ENCODE measurements at regions not wholly inside any gene's neighbourhood (a gene's known extent, or its start where the extent isn't known, plus 50 kb on each side); places are given as distances from the start of the nearest gene placed in this dataset.

DNA sequence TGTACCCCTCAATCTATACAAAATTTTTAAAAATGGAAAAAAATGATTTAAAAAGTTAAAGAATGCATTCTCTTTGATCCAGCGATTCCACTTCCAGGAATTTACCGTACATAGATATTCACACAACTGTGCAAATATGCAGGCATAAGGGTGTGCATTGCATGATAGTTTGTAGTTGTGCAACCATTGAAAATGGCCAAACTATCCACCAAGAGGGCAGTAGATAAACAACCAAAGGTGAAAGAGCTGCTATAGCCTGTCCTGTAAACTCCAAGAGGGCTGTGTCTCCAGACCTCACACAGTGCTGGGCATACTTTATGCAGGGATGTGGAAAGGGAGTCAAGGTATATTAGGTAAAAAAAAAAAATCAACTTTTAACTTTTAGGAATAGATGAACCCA is 116.5 kb upstream of the NEDD4L start:
- H3K36me3 ChIP-seq (ENCODE audit: control insufficient read depth, insufficient read depth, low read length) = no peaks in the 10 kb centered on the region
- H3K4me3 ChIP-seq (ENCODE audit: low read depth, low read length) = no peak overlapping the region
- CTCF ChIA-PET = no interaction called here
- H3K27me3 ChIP-seq (ENCODE audit: control insufficient read depth, insufficient read depth, low read length) = no peaks in the 10 kb centered on the region
- POLR2A ChIA-PET = no interaction called here
- DNase-seq (ENCODE audit: low read depth) = no peak
- TF ChIP-seq, protein P1, sequence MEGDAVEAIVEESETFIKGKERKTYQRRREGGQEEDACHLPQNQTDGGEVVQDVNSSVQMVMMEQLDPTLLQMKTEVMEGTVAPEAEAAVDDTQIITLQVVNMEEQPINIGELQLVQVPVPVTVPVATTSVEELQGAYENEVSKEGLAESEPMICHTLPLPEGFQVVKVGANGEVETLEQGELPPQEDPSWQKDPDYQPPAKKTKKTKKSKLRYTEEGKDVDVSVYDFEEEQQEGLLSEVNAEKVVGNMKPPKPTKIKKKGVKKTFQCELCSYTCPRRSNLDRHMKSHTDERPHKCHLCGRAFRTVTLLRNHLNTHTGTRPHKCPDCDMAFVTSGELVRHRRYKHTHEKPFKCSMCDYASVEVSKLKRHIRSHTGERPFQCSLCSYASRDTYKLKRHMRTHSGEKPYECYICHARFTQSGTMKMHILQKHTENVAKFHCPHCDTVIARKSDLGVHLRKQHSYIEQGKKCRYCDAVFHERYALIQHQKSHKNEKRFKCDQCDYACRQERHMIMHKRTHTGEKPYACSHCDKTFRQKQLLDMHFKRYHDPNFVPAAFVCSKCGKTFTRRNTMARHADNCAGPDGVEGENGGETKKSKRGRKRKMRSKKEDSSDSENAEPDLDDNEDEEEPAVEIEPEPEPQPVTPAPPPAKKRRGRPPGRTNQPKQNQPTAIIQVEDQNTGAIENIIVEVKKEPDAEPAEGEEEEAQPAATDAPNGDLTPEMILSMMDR (IDR thresholded peaks at IDR 0.05; ENCODE audit: insufficient read depth, low read depth, low read length) = no peak

DNA sequence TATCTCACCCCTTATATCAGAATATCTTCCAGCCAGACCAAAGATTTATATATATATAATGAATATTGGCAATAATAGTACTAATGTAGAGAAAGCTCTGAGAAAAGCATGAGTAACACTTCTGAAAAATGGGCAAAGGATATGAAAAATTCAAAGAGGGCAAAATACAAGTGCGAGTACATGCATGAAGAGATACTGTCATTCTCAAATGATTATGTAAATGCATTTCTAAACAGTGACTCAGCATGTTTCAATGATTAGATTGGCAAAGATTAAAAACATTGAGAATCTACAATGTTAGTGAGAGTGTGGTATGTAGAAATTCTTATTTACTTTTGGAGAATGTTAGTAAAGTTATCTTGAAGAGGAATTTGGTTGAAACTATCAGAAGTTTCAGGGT is 118.3 kb upstream of the NEDD4L start:
- TF ChIP-seq, protein P1 (IDR thresholded peaks at IDR 0.05; ENCODE audit: insufficient read depth, low read depth, low read length) = no peak
- ChIA-PET POLR2A (no interaction called here), CTCF (interaction anchor here (2.7 kb wide), 1 partner anchor 12 kb away, joined by 13 read pairs; no protein-coding TSS in a partner anchor)
- Histone ChIP-seq H3K27me3 (ENCODE audit: control insufficient read depth, insufficient read depth, low read length) (no peaks in the 10 kb centered on the region), H3K36me3 (ENCODE audit: control insufficient read depth, insufficient read depth, low read length) (no peaks in the 10 kb centered on the region), H3K4me3 (ENCODE audit: low read depth, low read length) (no peak overlapping the region)
- DNase-seq (ENCODE audit: low read depth) = no peak

DNA sequence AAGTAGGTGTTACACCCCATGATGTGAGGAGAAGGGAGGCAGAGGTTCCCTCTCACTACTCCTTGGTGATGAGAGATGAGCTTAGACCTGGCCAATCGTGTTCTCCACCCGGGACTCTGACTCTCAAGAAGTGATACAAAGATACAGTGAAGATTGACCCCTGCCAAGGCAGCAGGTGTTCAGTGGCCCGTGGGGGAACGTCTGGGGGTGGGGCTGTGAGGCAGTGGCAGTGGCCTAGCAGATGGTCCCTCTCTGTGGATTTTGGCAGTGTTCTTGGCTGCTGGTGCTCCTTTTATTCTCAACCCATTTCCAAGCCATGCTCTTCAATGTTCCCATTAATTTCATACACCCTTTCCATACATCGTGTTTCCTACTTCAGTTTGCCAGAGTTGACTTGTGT is 120.4 kb upstream of the NEDD4L start:
- DNase-seq (ENCODE audit: low read depth) = no peak
- Histone ChIP-seq H3K27me3 (ENCODE audit: control insufficient read depth, insufficient read depth, low read length) (no peaks in the 10 kb centered on the region), H3K4me3 (ENCODE audit: low read depth, low read length) (no peak overlapping the region), H3K36me3 (ENCODE audit: control insufficient read depth, insufficient read depth, low read length) (no peaks in the 10 kb centered on the region)
- TF ChIP-seq, protein P1 (IDR thresholded peaks at IDR 0.05; ENCODE audit: insufficient read depth, low read depth, low read length) = no peak
- CTCF ChIA-PET = interaction anchor here (2.7 kb wide), 1 partner anchor 10 kb away, joined by 13 read pairs; no protein-coding TSS in a partner anchor
- POLR2A ChIA-PET = no interaction called here

DNA sequence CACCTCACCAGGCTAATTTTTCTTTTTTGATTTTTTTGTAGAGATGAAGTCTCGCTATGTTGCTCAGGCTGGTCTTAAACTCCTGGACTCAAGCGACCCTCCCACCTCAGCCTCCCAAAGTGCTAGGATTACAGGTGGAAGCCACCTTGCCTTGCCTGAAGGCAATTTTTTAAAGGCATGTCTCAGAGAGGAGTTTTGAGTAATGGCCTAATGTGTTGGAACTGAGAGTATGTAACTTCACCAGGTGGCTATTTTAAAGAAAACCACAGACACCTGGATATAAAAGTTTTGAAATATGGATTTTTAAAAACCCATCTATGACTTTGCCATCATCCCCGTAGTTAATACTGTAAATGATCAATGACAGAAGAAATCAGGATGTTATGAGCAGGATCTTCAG is 119.8 kb upstream of the ATP8B1 start:
- H3K4me3 ChIP-seq (ENCODE audit: low read depth, low read length) = no peak overlapping the region

DNA sequence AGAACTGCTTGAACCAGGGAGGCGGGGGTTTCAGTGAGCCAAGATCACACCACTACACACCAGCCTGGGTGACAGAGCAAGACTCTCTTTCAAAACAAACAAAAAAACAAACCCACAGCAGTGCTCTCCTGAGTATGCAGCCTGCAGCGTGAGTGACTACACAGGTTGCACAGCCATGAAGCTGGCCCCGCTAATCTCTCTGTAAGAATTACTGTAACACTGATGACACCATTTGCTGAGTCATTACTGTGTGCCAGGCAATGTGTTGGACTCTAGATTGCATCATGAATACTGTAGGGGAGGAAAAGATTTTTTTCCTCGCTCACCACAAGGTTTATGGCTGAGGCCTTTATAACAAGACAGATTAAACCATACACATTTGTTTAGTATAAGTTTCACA is 118.6 kb upstream of the ATP8B1 start:
- Histone ChIP-seq H3K27me3 (ENCODE audit: control insufficient read depth, insufficient read depth, low read length) (no peaks in the 10 kb centered on the region), H3K36me3 (ENCODE audit: control insufficient read depth, insufficient read depth, low read length) (no peaks in the 10 kb centered on the region), H3K4me3 (ENCODE audit: low read depth, low read length) (no peak overlapping the region)
- no peak for DNase-seq (ENCODE audit: low read depth)
- TF ChIP-seq, protein P1 (IDR thresholded peaks at IDR 0.05; ENCODE audit: insufficient read depth, low read depth, low read length) = no peak
- ChIA-PET POLR2A (no interaction called here), CTCF (no interaction called here)

More for the DNA sequence above, 119.8 kb upstream of the ATP8B1 start:
- H3K36me3 ChIP-seq (ENCODE audit: control insufficient read depth, insufficient read depth, low read length) = no peaks in the 10 kb centered on the region
- ChIA-PET POLR2A (no interaction called here), CTCF (no interaction called here)
- DNase-seq (ENCODE audit: low read depth) = no peak
- TF ChIP-seq, protein P1 (IDR thresholded peaks at IDR 0.05; ENCODE audit: insufficient read depth, low read depth, low read length) = no peak
- no peaks in the 10 kb centered on the region for H3K27me3 ChIP-seq (ENCODE audit: control insufficient read depth, insufficient read depth, low read length)

All from BJ (cell line).